Kidney (tissue), 13 donors: ENCODE measurements at regions not wholly inside any gene's neighbourhood (a gene's known extent, or its start where the extent isn't known, plus 50 kb on each side); places are given as distances from the start of the nearest gene placed in this dataset.

Source experiments
- DNase-seq, 5 donors: peaks; one replicate each; pipeline ENCODE4 v3.0.0-alpha.2; 2013 to 2020
- FAIRE-seq: peaks from 2 replicates; lab custom pipeline; 2012; peaks lifted over from hg19 to GRCh38; lab: Jason Lieb, UNC
- H3K27ac ChIP-seq, 2 donors: one replicate each; pipeline ENCODE4 v1.7.0; 2013; ENCODE audit warnings: low read depth in 2 of 2, low read length in 2 of 2, inconsistent platforms in 1 of 2
- H3K27me3 ChIP-seq: one replicate; pipeline ENCODE4 v1.7.1; 2013; ENCODE audit warnings: low read length, inconsistent platforms; ENCODE audit not compliant: control insufficient read depth, insufficient read depth
- H3K36me3 ChIP-seq, 3 donors: one replicate each; pipeline versions ENCODE4 v1.7.0 to v1.7.1; 2013; ENCODE audit warnings: low read length in 3 of 3, control low read depth in 1 of 3, inconsistent platforms in 1 of 3; ENCODE audit not compliant: insufficient read depth in 3 of 3, control insufficient read depth in 2 of 3
- H3K4me1 ChIP-seq, 3 donors: one replicate each; pipeline versions ENCODE4 v1.7.0 to v1.7.1; 2013; ENCODE audit warnings: low read length in 3 of 3, inconsistent platforms in 1 of 3, low read depth in 1 of 3; ENCODE audit not compliant: control insufficient read depth in 2 of 3, insufficient read depth in 2 of 3
- H3K4me3 ChIP-seq, 3 donors: one replicate each; pipeline versions ENCODE4 v1.7.0 to v1.8.1; 2013; ENCODE audit warnings: low read length in 3 of 3, control low read depth in 1 of 3, inconsistent platforms in 1 of 3
- H3K9ac ChIP-seq, 3 donors: one replicate each; pipeline versions ENCODE4 v1.7.0 to v1.7.1; 2013; ENCODE audit warnings: low read length in 3 of 3, control low read depth in 1 of 3, inconsistent platforms in 1 of 3
- H3K9me3 ChIP-seq, 3 donors: one replicate each; pipeline versions ENCODE4 v1.7.0 to v1.7.1; 2013; ENCODE audit warnings: low read length in 3 of 3, control low read depth in 1 of 3, inconsistent platforms in 1 of 3; ENCODE audit not compliant: control insufficient read depth in 2 of 3, insufficient read depth in 1 of 3
- intact Hi-C: fragments of 100-400 bp; cut with DNase I; formaldehyde crosslinking; loops from one replicate; pipeline ENCODE4 v1.11.1; 2022
- TF ChIP-seq, protein P1 (sequence below): IDR thresholded peaks from 3 replicates; pipeline ENCODE4 v1.5.1; 2012; ENCODE audit warnings: mild to moderate bottlenecking, moderate library complexity, borderline replicate concordance; ENCODE audit not compliant: insufficient read depth; ENCODE audit errors: extremely low read depth
- donor health status: control.
- donor health status: control.
- donor health status: control.
- donor health status: control.
- donor health status: control.
- donor health status: DM: yes; HTN: yes; CAD: no.
- donor health status: Normal renal cell carcinoma (clear cell type).

DNA sequence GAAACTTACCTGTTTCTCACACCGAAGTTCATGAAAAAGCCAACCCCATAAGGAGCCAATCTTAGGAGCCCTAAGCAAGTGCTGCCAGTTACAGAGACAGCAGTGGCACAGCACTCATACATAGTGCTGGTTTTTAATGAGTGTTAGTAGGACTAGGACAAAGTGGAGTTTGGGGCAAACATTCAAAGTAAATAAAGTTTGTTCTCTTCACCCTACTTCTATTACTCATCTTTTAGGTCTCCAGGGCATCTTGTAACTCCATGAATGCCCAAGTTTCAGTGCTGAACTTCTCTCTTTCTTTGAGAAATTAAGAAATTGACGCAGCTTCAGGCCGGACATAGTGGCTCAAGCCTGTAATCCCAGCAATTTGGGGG lies 584.7 kb downstream of the EBF1 start:
- no peak for DNase-seq
- no peak for FAIRE-seq
- no peaks in the 10 kb centered on the region for H3K27me3 ChIP-seq
- TF ChIP-seq, protein P1, sequence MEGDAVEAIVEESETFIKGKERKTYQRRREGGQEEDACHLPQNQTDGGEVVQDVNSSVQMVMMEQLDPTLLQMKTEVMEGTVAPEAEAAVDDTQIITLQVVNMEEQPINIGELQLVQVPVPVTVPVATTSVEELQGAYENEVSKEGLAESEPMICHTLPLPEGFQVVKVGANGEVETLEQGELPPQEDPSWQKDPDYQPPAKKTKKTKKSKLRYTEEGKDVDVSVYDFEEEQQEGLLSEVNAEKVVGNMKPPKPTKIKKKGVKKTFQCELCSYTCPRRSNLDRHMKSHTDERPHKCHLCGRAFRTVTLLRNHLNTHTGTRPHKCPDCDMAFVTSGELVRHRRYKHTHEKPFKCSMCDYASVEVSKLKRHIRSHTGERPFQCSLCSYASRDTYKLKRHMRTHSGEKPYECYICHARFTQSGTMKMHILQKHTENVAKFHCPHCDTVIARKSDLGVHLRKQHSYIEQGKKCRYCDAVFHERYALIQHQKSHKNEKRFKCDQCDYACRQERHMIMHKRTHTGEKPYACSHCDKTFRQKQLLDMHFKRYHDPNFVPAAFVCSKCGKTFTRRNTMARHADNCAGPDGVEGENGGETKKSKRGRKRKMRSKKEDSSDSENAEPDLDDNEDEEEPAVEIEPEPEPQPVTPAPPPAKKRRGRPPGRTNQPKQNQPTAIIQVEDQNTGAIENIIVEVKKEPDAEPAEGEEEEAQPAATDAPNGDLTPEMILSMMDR, result no peak
- intact Hi-C loops, result no loop called here
- H3K9ac ChIP-seq, result no peak overlapping the region
- no peak overlapping the region for H3K4me3 ChIP-seq
- no peak overlapping the region for H3K27ac ChIP-seq
- H3K9me3 ChIP-seq, result no peaks in the 10 kb centered on the region
- no peaks in the 10 kb centered on the region for H3K36me3 ChIP-seq
- no peaks in the 10 kb centered on the region for H3K4me1 ChIP-seq

DNA sequence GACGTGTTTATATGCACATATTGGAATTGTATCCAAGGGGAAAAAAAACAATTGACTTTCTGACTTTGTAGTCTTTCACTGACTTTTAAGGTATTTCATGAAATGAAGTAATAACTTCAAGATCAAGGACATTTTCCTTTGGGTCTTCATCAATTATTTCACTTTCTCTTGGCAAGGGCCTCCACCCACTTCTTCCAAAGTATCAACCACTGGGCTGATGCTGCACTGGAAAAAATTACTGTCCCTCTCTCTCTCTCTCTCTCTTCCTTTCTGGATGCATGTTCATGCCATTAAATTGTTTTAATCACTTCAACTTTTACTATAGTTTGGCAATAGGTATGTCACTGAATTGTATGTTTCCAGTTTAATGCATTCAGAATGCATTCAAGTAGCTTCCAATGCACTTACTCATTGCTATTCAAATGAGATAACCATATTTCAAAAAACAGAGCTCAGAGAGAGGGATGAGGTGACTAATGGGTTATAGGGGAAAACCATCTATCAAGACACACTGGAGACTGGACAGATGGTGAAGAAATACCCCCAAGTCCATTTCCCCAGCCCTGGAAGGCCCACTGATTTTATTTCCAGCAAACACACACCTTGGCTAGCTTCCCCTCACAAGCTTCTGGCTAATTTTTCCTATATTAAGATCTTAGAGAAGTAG lies 585.3 kb downstream of the EBF1 start:
- Histone ChIP-seq H3K36me3 (no peaks in the 10 kb centered on the region), H3K9ac (no peak overlapping the region), H3K4me3 (no peak overlapping the region), H3K4me1 (no peaks in the 10 kb centered on the region), H3K27me3 (no peaks in the 10 kb centered on the region), H3K9me3 (no peaks in the 10 kb centered on the region), H3K27ac (no peak overlapping the region)
- TF ChIP-seq, protein P1, result no peak
- intact Hi-C loops, result no loop called here
- DNase-seq (no peak), FAIRE-seq (no peak)

DNA sequence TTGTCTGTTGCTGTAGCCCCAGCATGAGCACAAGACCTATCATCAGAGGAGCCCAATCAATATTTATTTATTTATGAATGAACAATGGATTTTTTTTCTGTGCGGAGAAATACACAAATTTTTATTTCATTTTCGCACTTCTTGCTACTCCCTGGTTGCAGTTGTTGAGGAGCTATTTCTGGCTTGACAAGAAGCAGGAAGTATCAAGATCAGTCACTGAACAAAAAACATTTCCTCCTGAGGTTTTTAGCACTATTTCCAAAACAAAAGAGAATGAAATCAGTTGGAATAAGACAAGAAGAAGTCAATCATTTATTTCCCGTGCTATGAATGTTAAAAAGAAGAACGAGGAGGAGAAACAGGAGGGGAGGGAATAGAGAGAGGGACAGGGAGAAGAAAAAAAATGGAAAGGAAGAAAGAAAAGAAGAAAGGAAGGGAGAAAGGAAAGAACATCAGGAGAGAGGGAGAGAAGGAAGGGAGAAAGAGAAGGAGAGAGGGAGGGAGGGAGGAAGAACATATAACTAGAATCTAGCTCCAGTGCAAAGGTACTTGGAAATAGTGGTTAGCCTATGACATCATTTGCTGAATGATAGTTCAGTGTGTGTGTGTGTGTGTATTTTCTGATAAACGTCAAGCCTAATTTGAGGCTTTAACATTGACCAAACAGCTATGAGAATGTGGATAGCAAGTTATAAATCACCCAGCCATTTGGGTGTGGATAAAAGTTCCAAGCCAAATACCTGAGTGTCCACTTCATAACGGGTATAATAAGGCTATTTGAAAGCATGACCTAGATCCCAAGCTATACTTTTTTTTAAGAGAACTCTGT lies 586.0 kb downstream of the EBF1 start:
- no peak for FAIRE-seq
- Histone ChIP-seq H3K9ac (no peak overlapping the region), H3K4me3 (no peak overlapping the region)

More for the DNA sequence above, 586.0 kb downstream of the EBF1 start:
- Histone ChIP-seq H3K4me1 (no peaks in the 10 kb centered on the region), H3K27me3 (no peaks in the 10 kb centered on the region), H3K36me3 (no peaks in the 10 kb centered on the region), H3K27ac (no peak overlapping the region), H3K9me3 (no peaks in the 10 kb centered on the region)
- TF ChIP-seq, protein P1, result no peak
- intact Hi-C loops, result no loop called here
- no peak for DNase-seq
